AG04449 (cell line): ENCODE measurements at regions not wholly inside any gene's neighbourhood (a gene's known extent, or its start where the extent isn't known, plus 50 kb on each side); places are given as distances from the start of the nearest gene placed in this dataset.

Source experiments
- CTCF ChIA-PET: fragments of 350-600 bp; formaldehyde crosslinking; extraction: SDS; loops from one replicate; lab custom pipeline; 2021; ENCODE audit warnings: antibody characterized with exemption; lab: Yijun Ruan, JAX
- POLR2A ChIA-PET: fragments of 400-600, 350-600 bp; formaldehyde crosslinking; extraction: SDS; loops from one replicate; lab custom pipeline; 2020; ENCODE audit warnings: antibody characterized with exemption, inconsistent platforms; lab: Yijun Ruan, JAX
- DNase-seq: peaks from one replicate; pipeline ENCODE4 v3.0.0-alpha.2; 2010; ENCODE audit warnings: low read depth, low spot score
- H3K4me3 ChIP-seq: 2 replicates; pipeline ENCODE4 v1.5.1; 2011; ENCODE audit warnings: low read depth, mild to moderate bottlenecking, control low read depth, low read length
- CTCF ChIP-seq: IDR thresholded peaks from one replicate; pipeline ENCODE4 v1.5.1; 2011; ENCODE audit warnings: mild to moderate bottlenecking, moderate library complexity, low read length, control low read depth, inconsistent platforms; ENCODE audit not compliant: insufficient read depth; ENCODE audit errors: missing control alignments

- no peak for TF ChIP-seq CTCF
- H3K4me3 ChIP-seq: no peak overlapping the region
- no peak for DNase-seq
- ChIA-PET POLR2A (no interaction called here), CTCF (no interaction called here)
Observed at GRCh38 chr22:48318575-48319320, 1508.9 kb downstream of the BRD1 start.

GRCh38 chr22:48318173-48318572, 1509.5 kb downstream of the BRD1 start:
- ChIA-PET POLR2A (no interaction called here), CTCF (no interaction called here)
- H3K4me3 ChIP-seq: no peak overlapping the region
- no peak for TF ChIP-seq CTCF
- DNase-seq: no peak

GRCh38 chr22:48316257-48317250, 1511.1 kb downstream of the BRD1 start:
- DNase-seq: no peak
- POLR2A ChIA-PET: no interaction called here
- CTCF ChIA-PET: interaction anchor here (1.3 kb wide), 1 partner anchor 10 kb away, joined by 5 read pairs; no protein-coding TSS in a partner anchor

GRCh38 chr22:48315439-48316256, 1512.0 kb downstream of the BRD1 start:
- ChIA-PET POLR2A (no interaction called here), CTCF (no interaction called here)
- no peak for DNase-seq
- no peak overlapping the region for H3K4me3 ChIP-seq
- no peak for TF ChIP-seq CTCF

More at GRCh38 chr22:48316257-48317250, 1511.1 kb downstream of the BRD1 start:
- H3K4me3 ChIP-seq: no peak overlapping the region
- TF ChIP-seq CTCF: no peak

- CTCF ChIA-PET: no interaction called here
- DNase-seq: no peak
- TF ChIP-seq CTCF: no peak
- no peak overlapping the region for H3K4me3 ChIP-seq
- POLR2A ChIA-PET: no interaction called here
Observed at GRCh38 chr22:48314073-48314472, 1513.6 kb downstream of the BRD1 start.
